GM12875 (cell line): ENCODE measurements at regions not wholly inside any gene's neighbourhood (a gene's known extent, or its start where the extent isn't known, plus 50 kb on each side); places are given as distances from the start of the nearest gene placed in this dataset.

ENCODE experiments used
- H3K4me3 ChIP-seq: one replicate; pipeline ENCODE4 v1.5.1; 2011; ENCODE audit warnings: low read depth, low read length, control low read depth
- CTCF ChIP-seq: IDR thresholded peaks from 2 replicates; pipeline ENCODE4 v1.5.1; 2011; ENCODE audit warnings: low read depth, mild to moderate bottlenecking, control low read depth, inconsistent platforms, low read length, moderate library complexity, borderline replicate concordance; ENCODE audit not compliant: insufficient read depth

- TF ChIP-seq CTCF = no peak
- H3K4me3 ChIP-seq = no peak overlapping the region
Measured at GRCh38 chr14:97393244-97393643, 596.1 kb downstream of the VRK1 start.

GRCh38 chr14:97395068-97395467 is 597.9 kb downstream of the VRK1 start:
- no peak for TF ChIP-seq CTCF
- no peak overlapping the region for H3K4me3 ChIP-seq

GRCh38 chr14:97401714-97402113 is 604.5 kb downstream of the VRK1 start:
- TF ChIP-seq CTCF = no peak
- no peak overlapping the region for H3K4me3 ChIP-seq

- TF ChIP-seq CTCF = no peak
- no peak overlapping the region for H3K4me3 ChIP-seq
Measured at GRCh38 chr14:97402279-97402678, 605.1 kb downstream of the VRK1 start.

- no peak for TF ChIP-seq CTCF
- H3K4me3 ChIP-seq = no peak overlapping the region
Measured at GRCh38 chr14:97407701-97408407, 610.7 kb downstream of the VRK1 start.

GRCh38 chr14:97408503-97408902 is 611.3 kb downstream of the VRK1 start:
- H3K4me3 ChIP-seq = no peak overlapping the region
- TF ChIP-seq CTCF = no peak

- TF ChIP-seq CTCF = no peak
- H3K4me3 ChIP-seq = no peak overlapping the region
Measured at GRCh38 chr14:97408937-97409815, 612.0 kb downstream of the VRK1 start.
